HT1080 (cell line): ENCODE measurements at regions not wholly inside any gene's neighbourhood (a gene's known extent, or its start where the extent isn't known, plus 50 kb on each side); places are given as distances from the start of the nearest gene placed in this dataset.

ENCODE experiments used
- DNase-seq: peaks from one replicate; pipeline ENCODE4 v3.0.0-alpha.2; 2015; ENCODE audit warnings: low read depth

DNA sequence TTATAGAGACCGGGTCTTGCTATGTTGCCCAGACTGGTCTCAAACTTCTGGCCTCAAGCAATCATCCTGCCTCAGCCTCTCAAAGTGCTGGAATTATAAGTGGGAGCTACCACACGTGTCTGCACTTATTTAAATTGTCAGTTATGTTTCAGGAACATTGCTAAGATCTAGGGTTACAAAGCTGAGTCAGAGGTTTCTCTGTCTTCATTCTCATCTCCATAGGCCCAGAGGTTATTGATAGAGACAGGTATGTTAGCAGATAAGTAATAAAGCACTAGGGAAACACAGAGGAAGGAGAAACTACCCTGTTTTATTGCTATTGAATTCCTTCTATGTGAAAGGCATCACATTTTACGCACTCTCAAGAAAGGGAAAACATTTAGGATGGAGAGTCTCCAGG is 214.1 kb downstream of the REEP3 start:
- DNase-seq: no peak

GRCh38 chr10:63738410-63738809 is 217.2 kb downstream of the REEP3 start:
- DNase-seq: peak; percentile 80

DNA sequence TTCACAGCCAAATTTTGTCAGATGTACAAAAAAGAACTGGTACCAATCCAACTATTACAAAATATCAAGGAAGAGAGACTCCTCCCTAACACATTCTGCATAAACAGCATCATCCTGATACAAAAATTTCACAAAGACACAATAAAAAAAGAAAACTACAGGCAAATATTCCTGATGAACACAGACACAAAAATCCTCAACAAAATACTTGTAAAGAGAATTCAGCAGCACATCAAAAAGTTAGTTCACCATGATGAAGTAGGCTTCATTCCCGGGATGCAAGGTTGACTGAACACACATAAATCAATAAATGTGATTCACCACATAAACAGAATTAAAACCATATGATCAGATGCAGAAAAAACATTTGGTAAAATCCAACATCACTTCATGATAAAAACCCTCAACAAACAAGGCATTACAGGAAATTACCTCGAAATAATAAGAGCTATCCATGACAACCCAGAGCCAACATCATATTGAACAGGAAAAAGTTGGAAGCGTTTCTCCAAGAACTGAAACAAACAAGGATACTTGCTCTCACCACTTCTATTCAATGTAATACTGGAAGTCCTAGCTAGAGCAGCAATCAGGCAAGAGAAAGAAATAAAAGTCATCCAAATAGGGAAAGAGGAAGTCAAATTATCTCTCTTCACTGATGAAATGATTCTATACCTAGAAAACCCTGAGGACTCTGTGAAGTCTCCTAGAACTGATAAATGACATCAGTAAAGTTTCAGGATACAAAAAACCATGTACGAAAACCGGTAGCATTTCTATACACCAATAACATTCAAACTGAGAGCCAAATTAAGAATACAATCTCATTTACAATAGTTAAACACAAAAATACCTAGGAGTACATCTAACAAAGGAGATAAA is 223.1 kb downstream of the REEP3 start:
- DNase-seq: no peak

DNA sequence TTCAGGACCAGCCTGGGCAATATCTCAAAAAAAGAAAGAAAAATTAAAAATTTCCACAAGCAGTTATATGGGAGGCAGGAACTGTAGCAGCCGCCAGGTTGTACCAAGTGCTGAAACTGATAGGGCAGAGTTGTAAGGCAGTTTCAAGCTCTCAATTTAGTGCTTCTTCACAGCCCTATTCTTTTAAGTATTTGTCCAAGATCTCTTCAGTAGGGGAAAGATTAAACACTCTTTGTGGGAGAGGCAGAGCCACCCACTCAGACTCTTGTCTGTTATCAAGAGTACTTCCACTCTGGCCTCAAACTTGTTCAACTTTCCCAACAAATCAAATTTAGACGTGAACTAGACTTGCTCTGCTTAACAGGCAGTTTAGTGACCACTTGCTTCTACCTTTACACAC is 228.7 kb downstream of the REEP3 start:
- DNase-seq: no peak

DNA sequence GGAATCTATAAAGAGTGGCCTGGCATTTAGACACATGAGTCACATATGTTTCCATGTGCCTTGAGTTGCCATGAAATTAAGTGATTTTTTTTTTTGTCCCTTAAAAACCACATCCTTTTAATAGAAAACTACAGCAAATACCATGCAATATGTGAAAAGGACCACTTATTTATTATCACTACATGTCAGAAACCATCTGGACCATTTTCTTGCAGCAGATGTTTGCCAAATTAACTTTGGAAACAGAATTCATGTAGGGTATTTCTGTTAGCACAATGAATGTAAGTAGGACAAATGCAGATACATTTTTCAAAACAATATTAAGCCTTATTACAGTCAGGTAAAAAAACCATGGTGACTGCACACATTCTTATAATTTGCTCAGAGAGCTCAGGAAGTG is 230.6 kb downstream of the REEP3 start:
- no peak for DNase-seq

- no peak for DNase-seq
Observed at GRCh38 chr10:63752318-63752717, 231.1 kb downstream of the REEP3 start.

DNA sequence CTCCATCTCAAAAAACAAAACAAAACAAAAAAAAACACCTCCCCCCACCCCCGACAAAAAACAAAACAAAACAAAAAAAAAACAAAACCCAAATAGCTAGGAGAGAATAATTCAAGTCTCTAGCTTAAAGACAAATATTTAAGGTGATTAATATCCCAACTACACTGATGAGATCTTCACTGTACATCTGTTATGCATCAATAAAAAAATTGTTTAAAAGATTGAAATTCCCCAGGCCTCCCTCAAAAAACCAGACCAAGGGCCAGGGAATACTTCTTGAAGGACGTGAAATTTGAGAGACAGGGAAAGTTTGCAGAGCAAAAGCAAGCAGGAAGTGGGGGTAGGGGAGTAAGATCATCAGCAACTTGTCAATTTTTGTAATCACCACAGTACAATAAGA is 232.6 kb downstream of the REEP3 start:
- no peak for DNase-seq

DNA sequence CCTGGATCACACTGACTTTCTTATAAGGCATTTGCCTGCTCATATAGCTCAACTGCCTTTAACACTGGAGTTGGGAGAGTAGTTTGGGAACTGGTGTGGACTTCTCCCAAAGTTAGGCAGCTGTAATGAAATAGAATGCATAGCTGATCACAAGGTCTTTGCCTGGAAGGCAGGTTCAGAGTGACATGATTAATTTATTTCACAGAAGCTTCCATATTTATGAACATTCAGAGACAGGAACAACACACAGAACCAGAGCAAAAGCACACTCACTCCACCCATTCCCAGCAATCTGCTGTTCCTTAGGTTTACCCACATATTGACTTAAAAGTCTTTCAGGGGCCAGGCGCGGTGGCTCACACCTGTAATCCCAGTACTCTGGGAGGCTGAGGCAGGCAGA is 234.2 kb downstream of the REEP3 start:
- no peak for DNase-seq

DNA sequence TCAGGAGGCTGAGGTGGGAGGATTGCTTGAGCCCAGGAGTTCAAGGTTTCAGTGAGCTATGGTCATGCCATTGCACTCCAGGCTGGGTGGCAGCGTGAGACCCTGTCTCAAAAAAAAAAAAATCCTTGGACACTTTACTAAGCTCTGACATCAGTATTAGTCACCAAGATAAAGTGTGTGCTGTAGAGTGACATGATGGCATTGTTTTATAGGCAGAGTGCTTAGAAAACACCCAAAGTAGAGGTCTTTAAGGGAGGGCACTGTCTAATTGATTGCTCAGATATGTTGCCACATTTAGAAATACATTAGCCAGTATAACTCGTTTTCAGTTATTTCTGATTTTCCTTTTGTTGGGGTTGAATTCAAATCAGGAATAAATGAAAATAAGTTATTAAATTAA is 235.9 kb downstream of the REEP3 start:
- DNase-seq: peak; percentile 40

DNA sequence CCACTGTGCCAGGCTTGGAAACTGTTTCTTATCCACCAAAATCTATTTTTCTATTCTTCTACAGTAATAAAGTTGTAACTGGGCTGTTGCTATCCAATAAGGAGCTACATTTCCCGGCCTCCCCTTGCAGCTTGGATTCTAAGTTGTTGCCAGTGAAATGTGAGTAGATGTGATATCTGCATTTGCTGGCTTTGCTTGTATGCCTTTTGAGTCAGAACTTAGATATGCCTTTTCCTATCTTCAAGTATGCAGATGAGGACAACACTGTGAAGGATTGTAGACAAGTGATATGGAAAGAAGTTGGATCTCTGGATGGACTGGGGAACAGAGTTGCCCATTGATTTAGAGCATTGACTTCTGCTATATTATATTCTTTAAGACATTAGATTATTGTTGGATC is 236.9 kb downstream of the REEP3 start:
- no peak for DNase-seq

DNA sequence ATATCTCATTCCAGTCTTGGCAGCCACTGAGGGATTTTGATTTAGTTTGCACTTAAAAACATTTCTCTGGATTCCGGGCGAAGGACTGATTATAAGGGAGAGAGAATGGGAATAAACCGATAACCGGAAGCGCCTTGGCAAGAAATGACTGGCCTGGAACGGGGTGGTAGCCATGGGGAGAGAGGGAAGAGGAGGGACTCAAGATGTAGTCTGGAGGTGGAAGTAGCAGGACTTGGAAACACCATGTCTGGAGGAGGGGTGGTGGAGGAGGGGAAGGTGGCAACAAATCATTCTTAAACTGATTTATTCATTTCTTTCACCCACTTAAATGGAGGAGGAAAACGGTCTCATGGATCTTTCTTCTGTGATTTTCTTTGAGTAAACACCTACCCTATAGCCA is 238.1 kb downstream of the REEP3 start:
- no peak for DNase-seq

DNA sequence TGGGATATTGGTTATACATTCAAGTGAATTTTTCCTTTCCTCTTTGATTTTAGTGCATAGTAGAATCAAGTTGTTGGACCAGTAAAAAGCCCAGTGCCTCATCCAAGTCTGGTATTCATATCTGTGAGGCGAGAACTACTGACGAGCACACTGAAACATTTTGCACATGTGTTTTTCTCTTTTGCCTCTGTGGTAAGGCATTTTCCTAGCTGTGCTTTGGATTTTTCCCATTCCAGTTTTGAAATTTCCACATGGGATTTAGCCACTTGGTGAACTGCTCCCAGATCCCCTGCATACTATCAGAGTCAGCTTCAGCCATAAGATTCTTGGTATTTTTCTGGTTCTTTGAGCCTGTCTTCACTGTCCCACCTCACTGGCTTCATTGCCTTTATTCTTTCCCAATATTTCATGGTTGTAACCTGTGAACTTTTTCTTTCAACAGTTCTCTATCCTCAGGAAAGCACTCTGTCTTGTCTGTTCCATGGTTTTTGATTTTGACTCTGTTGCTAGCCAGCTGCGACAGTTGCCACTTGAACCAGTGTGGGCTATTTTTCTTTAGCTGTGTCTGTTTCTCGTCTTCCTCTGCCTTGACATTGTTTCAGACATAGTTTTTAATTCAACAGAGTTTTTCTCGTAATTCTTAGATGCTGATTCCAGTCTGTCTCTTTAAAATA is 239.0 kb downstream of the REEP3 start:
- DNase-seq: no peak

DNA sequence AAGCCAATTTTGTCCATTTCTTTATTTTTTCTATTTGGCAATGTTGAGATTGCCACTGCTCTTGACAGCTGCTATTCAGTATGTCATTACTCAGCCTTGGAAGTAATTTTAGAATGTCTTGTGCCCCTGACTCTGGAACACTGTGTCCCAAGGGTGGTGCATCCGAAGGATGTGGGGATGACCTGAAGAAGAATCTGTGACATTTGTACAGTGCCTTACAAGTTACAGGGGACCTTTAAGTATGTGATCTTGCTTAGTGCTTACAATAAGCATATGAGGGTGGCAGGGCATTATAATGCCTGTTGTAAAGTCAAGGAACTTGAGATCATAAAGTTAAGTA is 239.5 kb downstream of the REEP3 start:
- no peak for DNase-seq

- DNase-seq: peak; percentile 21
Observed at GRCh38 chr10:63761243-63761642, 240.0 kb downstream of the REEP3 start.

- peak; percentile 65 for DNase-seq
Observed at GRCh38 chr10:63763744-63764143, 242.5 kb downstream of the REEP3 start.

GRCh38 chr10:63765126-63765525 is 243.9 kb downstream of the REEP3 start:
- peak; percentile 77 for DNase-seq

DNA sequence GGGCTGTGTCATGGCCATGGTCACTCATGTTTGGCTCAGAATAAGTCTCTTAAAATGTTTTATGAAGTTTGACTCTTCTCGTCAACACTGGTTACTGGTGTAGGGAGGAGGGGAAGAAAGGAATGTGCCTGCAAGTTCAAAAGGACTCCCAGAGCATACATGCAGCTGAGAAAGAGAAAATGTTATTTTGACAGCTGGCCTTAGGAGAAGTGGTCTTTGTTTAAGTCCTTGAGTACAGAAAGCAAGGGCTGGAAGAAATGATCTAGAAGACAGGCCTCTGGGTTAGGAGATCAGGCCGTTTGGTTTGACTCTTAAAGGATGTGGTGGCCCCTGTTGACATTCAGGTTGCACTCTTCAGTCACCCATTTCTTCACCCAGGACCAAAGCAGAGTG is 245.5 kb downstream of the REEP3 start:
- no peak for DNase-seq

- peak; percentile 38 for DNase-seq
Observed at GRCh38 chr10:63767138-63767801, 246.1 kb downstream of the REEP3 start.

GRCh38 chr10:63769367-63769766 is 248.2 kb downstream of the REEP3 start:
- no peak for DNase-seq

GRCh38 chr10:63770523-63770922 is 249.3 kb downstream of the REEP3 start:
- DNase-seq: no peak

GRCh38 chr10:63772491-63772890 is 251.3 kb downstream of the REEP3 start:
- DNase-seq: no peak

- DNase-seq: no peak
Observed at GRCh38 chr10:63773106-63773505, 251.9 kb downstream of the REEP3 start.

- no peak for DNase-seq
Observed at GRCh38 chr10:63773962-63774361, 252.8 kb downstream of the REEP3 start.
